GM23338 (cell line): ENCODE measurements at regions not wholly inside any gene's neighbourhood (a gene's known extent, or its start where the extent isn't known, plus 50 kb on each side); places are given as distances from the start of the nearest gene placed in this dataset.

Experiments used
- CREB1 ChIP-seq: fragments of 250-450 bp; sonication (Bioruptor Pico); IDR thresholded peaks from 2 replicates; pipeline ENCODE4 v1.5.0; 2020; ENCODE audit warnings: low read depth, mild to moderate bottlenecking, moderate library complexity
- EZH2 ChIP-seq: fragments of 200-600 bp; sonication (generic); IDR thresholded peaks from one replicate; pipeline ENCODE4 v1.8.0; 2017; ENCODE audit warnings: antibody characterized with exemption, mild to moderate bottlenecking, low read depth; ENCODE audit not compliant: unreplicated experiment
- NANOG ChIP-seq: IDR thresholded peaks from 2 replicates; pipeline ENCODE4 v1.6.1; 2016; ENCODE audit warnings: antibody characterized with exemption, borderline replicate concordance
- POLR2AphosphoS5 ChIP-seq: IDR thresholded peaks from 2 replicates; pipeline ENCODE4 v1.6.1; 2016; ENCODE audit warnings: antibody characterized with exemption, low read depth
- TF ChIP-seq, protein P1 (sequence below), 2 experiments: fragments of 200-600 bp in 1 of 2; sonication (generic) in 1 of 2; conservative IDR thresholded peaks; 2 replicates each; pipeline versions ENCODE4 v1.5.1 to v1.6.1; 2016 to 2017; ENCODE audit warnings: antibody characterized with exemption in 2 of 2, low read depth in 2 of 2, mild to moderate bottlenecking in 2 of 2, moderate library complexity in 1 of 2
- TF ChIP-seq, protein P2 (sequence below): IDR thresholded peaks from one replicate; pipeline ENCODE4 v1.6.1; 2018; ENCODE audit warnings: antibody characterized with exemption; ENCODE audit not compliant: unreplicated experiment

DNA sequence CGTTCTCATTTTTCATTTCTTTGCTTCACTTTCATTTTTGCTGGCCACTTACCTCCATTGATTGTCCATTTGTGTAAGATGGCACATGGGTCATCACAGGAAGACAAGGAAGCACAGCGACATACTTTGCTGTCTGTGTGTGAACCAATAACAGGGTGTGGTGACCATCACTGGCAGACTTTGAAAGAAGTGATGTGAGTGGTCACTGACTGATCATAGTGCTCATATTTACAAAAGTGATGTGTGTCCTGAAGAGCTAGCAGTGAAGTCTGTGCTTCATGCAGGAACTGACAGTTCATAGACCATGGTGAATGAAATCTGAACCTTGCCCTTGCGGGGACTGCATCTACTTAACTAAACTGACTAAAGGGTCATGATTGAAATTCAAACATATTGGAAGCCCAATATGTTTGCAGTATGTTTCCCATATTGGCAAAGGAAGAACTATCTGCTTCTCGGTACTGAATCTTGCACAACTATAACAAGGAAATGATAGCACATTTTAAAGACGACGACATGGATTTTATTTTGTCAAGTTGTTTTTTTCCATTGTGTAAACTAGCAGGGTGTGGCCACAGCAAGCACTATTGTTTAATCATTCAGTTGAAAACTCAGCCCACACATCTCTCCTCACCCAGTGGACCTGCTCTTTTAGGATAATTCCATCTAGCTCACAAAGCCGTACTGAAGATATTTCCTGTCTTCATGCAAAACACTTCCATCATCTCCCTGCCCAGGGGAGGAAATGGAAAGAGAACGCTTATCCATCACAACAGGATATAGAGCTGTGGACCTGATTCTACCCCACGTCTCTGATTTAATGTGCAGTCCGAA, 232.0 kb upstream of the ANKRD55 start:
- TF ChIP-seq, protein P1, sequence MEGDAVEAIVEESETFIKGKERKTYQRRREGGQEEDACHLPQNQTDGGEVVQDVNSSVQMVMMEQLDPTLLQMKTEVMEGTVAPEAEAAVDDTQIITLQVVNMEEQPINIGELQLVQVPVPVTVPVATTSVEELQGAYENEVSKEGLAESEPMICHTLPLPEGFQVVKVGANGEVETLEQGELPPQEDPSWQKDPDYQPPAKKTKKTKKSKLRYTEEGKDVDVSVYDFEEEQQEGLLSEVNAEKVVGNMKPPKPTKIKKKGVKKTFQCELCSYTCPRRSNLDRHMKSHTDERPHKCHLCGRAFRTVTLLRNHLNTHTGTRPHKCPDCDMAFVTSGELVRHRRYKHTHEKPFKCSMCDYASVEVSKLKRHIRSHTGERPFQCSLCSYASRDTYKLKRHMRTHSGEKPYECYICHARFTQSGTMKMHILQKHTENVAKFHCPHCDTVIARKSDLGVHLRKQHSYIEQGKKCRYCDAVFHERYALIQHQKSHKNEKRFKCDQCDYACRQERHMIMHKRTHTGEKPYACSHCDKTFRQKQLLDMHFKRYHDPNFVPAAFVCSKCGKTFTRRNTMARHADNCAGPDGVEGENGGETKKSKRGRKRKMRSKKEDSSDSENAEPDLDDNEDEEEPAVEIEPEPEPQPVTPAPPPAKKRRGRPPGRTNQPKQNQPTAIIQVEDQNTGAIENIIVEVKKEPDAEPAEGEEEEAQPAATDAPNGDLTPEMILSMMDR (conservative IDR thresholded peaks at IDR 0.05; ENCODE audit: low read depth in 2 of 2) = no peak
- no peak for TF ChIP-seq EZH2
- no peak for TF ChIP-seq POLR2AphosphoS5
- TF ChIP-seq CREB1 (CRISPR knock-in tag) = no peak
- TF ChIP-seq NANOG = no peak
- TF ChIP-seq, protein P2, sequence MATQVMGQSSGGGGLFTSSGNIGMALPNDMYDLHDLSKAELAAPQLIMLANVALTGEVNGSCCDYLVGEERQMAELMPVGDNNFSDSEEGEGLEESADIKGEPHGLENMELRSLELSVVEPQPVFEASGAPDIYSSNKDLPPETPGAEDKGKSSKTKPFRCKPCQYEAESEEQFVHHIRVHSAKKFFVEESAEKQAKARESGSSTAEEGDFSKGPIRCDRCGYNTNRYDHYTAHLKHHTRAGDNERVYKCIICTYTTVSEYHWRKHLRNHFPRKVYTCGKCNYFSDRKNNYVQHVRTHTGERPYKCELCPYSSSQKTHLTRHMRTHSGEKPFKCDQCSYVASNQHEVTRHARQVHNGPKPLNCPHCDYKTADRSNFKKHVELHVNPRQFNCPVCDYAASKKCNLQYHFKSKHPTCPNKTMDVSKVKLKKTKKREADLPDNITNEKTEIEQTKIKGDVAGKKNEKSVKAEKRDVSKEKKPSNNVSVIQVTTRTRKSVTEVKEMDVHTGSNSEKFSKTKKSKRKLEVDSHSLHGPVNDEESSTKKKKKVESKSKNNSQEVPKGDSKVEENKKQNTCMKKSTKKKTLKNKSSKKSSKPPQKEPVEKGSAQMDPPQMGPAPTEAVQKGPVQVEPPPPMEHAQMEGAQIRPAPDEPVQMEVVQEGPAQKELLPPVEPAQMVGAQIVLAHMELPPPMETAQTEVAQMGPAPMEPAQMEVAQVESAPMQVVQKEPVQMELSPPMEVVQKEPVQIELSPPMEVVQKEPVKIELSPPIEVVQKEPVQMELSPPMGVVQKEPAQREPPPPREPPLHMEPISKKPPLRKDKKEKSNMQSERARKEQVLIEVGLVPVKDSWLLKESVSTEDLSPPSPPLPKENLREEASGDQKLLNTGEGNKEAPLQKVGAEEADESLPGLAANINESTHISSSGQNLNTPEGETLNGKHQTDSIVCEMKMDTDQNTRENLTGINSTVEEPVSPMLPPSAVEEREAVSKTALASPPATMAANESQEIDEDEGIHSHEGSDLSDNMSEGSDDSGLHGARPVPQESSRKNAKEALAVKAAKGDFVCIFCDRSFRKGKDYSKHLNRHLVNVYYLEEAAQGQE = no peak
